SK-N-SH treated with all-trans-retinoic acid at 6 μM for 48 hours (cell line): ENCODE measurements at regions not wholly inside any gene's neighbourhood (a gene's known extent, or its start where the extent isn't known, plus 50 kb on each side); places are given as distances from the start of the nearest gene placed in this dataset.

ENCODE experiments used
- ATAC-seq: fragments of 200-7000 bp; cut with Tn5 transposase; 3 replicates; pipeline ENCODE4 v1.9.1; 2020; ENCODE audit warnings: mild to moderate bottlenecking, moderate library complexity
- ARNTL ChIP-seq: fragments of 450-650 bp; formaldehyde crosslinking; IDR thresholded peaks from 2 replicates; pipeline ENCODE4 v1.5.0; 2020; ENCODE audit warnings: low read depth, mild to moderate bottlenecking, moderate library complexity, borderline replicate concordance
- BACH2 ChIP-seq: fragments of 250-450 bp; sonication (Bioruptor Pico); IDR thresholded peaks from 2 replicates; pipeline ENCODE4 v1.9.0; 2021; ENCODE audit warnings: mild to moderate bottlenecking, borderline replicate concordance
- CREB5 ChIP-seq: fragments of 250-450 bp; sonication (Bioruptor Pico); IDR thresholded peaks from 2 replicates; pipeline ENCODE4 v1.5.1; 2020; ENCODE audit warnings: low read depth, mild to moderate bottlenecking, moderate library complexity
- CSDC2 ChIP-seq: fragments of 250-450 bp; sonication (Bioruptor Pico); IDR thresholded peaks from 2 replicates; pipeline ENCODE4 v1.5.0; 2020; ENCODE audit warnings: mild to moderate bottlenecking, moderate library complexity
- CSRNP3 ChIP-seq: fragments of 250-450 bp; sonication (Bioruptor Pico); IDR thresholded peaks from 2 replicates; pipeline ENCODE4 v1.5.1; 2021; ENCODE audit warnings: mild to moderate bottlenecking, moderate library complexity
- ESRRG ChIP-seq: fragments of 250-450 bp; sonication (Bioruptor Pico); IDR thresholded peaks from 2 replicates; pipeline ENCODE4 v1.6.1; 2021; ENCODE audit warnings: mild to moderate bottlenecking
- GLIS3 ChIP-seq: fragments of 250-450 bp; sonication (Bioruptor Pico); IDR thresholded peaks from 2 replicates; pipeline ENCODE4 v1.5.0; 2020; ENCODE audit warnings: mild to moderate bottlenecking, moderate library complexity
- ISL1 ChIP-seq: fragments of 250-450 bp; sonication (Bioruptor Pico); IDR thresholded peaks from 2 replicates; pipeline ENCODE4 v2.1.2; 2022; ENCODE audit warnings: mild to moderate bottlenecking, moderate library complexity
- OSR1 ChIP-seq: fragments of 250-450 bp; sonication (Bioruptor Pico); IDR thresholded peaks from 2 replicates; pipeline ENCODE4 v1.8.0; 2022; ENCODE audit warnings: moderate library complexity, mild to moderate bottlenecking, inconsistent platforms
- PATZ1 ChIP-seq: fragments of 250-450 bp; sonication (Bioruptor Pico); IDR thresholded peaks from 2 replicates; pipeline ENCODE4 v1.8.0; 2020; ENCODE audit warnings: mild to moderate bottlenecking, moderate library complexity, borderline replicate concordance
- POU6F1 ChIP-seq: fragments of 250-450 bp; sonication (Bioruptor Pico); IDR thresholded peaks from 2 replicates; pipeline ENCODE4 v1.8.0; 2021; ENCODE audit warnings: low read depth, mild to moderate bottlenecking, moderate library complexity, borderline replicate concordance
- RARB ChIP-seq: fragments of 250-450 bp; sonication (Bioruptor Pico); IDR thresholded peaks from 2 replicates; pipeline ENCODE4 v1.8.0; 2021; ENCODE audit warnings: mild to moderate bottlenecking, moderate library complexity
- SNAI2 ChIP-seq: fragments of 250-450 bp; sonication (Bioruptor Pico); IDR thresholded peaks from 2 replicates; pipeline ENCODE4 v1.5.0; 2020; ENCODE audit warnings: mild to moderate bottlenecking, moderate library complexity
- TOX ChIP-seq: fragments of 250-450 bp; sonication (Bioruptor Pico); IDR thresholded peaks from 2 replicates; pipeline ENCODE4 v1.8.0; 2021; ENCODE audit warnings: mild to moderate bottlenecking, moderate library complexity, borderline replicate concordance
- TSHZ2 ChIP-seq: fragments of 250-450 bp; sonication (Bioruptor Pico); IDR thresholded peaks from 2 replicates; pipeline ENCODE4 v1.5.0; 2020; ENCODE audit warnings: mild to moderate bottlenecking, moderate library complexity
- ZC3H10 ChIP-seq: fragments of 250-450 bp; sonication (Bioruptor Pico); IDR thresholded peaks from 2 replicates; pipeline ENCODE4 v1.5.1; 2021; ENCODE audit warnings: mild to moderate bottlenecking, moderate library complexity
- ZFP3 ChIP-seq: fragments of 250-450 bp; sonication (Bioruptor Pico); IDR thresholded peaks from 2 replicates; pipeline ENCODE4 v1.5.0; 2020; ENCODE audit warnings: mild to moderate bottlenecking, moderate library complexity
- ZFP30 ChIP-seq: fragments of 450-650 bp; formaldehyde crosslinking; IDR thresholded peaks from 2 replicates; pipeline ENCODE4 v1.5.0; 2022; ENCODE audit warnings: mild to moderate bottlenecking, moderate library complexity
- ZNF565 ChIP-seq: fragments of 450-650 bp; formaldehyde crosslinking; conservative IDR thresholded peaks from 2 replicates; pipeline ENCODE4 v1.5.0; 2020; ENCODE audit warnings: low read depth, mild to moderate bottlenecking, moderate library complexity
- ZNF70 ChIP-seq: fragments of 450-650 bp; formaldehyde crosslinking; IDR thresholded peaks from 2 replicates; pipeline ENCODE4 v1.5.0; 2020; ENCODE audit warnings: mild to moderate bottlenecking, moderate library complexity
- ZNF8 ChIP-seq: fragments of 450-650 bp; formaldehyde crosslinking; IDR thresholded peaks from 2 replicates; pipeline ENCODE4 v1.5.0; 2020; ENCODE audit warnings: mild to moderate bottlenecking, moderate library complexity

- no peak for TF ChIP-seq ZFP30 (CRISPR knock-in tag)
- no peak for TF ChIP-seq OSR1
- TF ChIP-seq ZNF565 (CRISPR knock-in tag), result no peak
- TF ChIP-seq SNAI2 (CRISPR knock-in tag), result no peak
- no peak for TF ChIP-seq CREB5 (CRISPR knock-in tag)
- TF ChIP-seq ESRRG (CRISPR knock-in tag), result no peak
- TF ChIP-seq GLIS3 (CRISPR knock-in tag), result no peak
- no peak for TF ChIP-seq ARNTL (CRISPR knock-in tag)
- no peak for TF ChIP-seq TOX (CRISPR knock-in tag)
- no peak for TF ChIP-seq ZNF70 (CRISPR knock-in tag)
- no peak for TF ChIP-seq TSHZ2 (CRISPR knock-in tag)
- TF ChIP-seq CSRNP3 (CRISPR knock-in tag), result no peak
- no peak for TF ChIP-seq ZC3H10 (CRISPR knock-in tag)
- TF ChIP-seq CSDC2 (CRISPR knock-in tag), result no peak
- TF ChIP-seq POU6F1, result no peak
- no peak for TF ChIP-seq ISL1 (CRISPR knock-in tag)
- no peak for TF ChIP-seq PATZ1
- peak; percentile 63 for ATAC-seq
Observed at GRCh38 chr13:87777387-87777786, 106.2 kb downstream of the SLITRK5 start.

- ATAC-seq, result no peak
- TF ChIP-seq PATZ1 (no peak), OSR1 (no peak), ARNTL (CRISPR knock-in tag) (no peak), ZFP30 (CRISPR knock-in tag) (no peak), ZFP3 (CRISPR knock-in tag) (no peak), BACH2 (no peak), TSHZ2 (CRISPR knock-in tag) (no peak), ZC3H10 (CRISPR knock-in tag) (no peak), ZNF565 (CRISPR knock-in tag) (no peak), ESRRG (CRISPR knock-in tag) (no peak), ZNF8 (no peak), ISL1 (CRISPR knock-in tag) (no peak), GLIS3 (CRISPR knock-in tag) (no peak), RARB (CRISPR knock-in tag) (no peak), POU6F1 (no peak)
Observed at GRCh38 chr13:87778128-87778527, 107.0 kb downstream of the SLITRK5 start.
